Activated CD4-positive, alpha-beta T cell treated with anti-CD3 and anti-CD28 coated beads, Interleukin-2, amount 10 ng/mL, durations not matched to agents 24 days and 14 days (primary cell): ENCODE measurements at regions not wholly inside any gene's neighbourhood (a gene's known extent, or its start where the extent isn't known, plus 50 kb on each side); places are given as distances from the start of the nearest gene placed in this dataset.

ENCODE experiments used
- DNase-seq: peaks from one replicate; pipeline ENCODE4 v3.0.0; 2022
- H3K27ac Mint-ChIP-seq: one replicate; pipeline ENCODE4 v1.8.0; 2022; ENCODE audit warnings: mild to moderate bottlenecking, mixed read lengths
- H3K27me3 Mint-ChIP-seq: one replicate; pipeline ENCODE4 v1.8.0; 2022; ENCODE audit warnings: mixed read lengths
- H3K36me3 Mint-ChIP-seq: one replicate; pipeline ENCODE4 v1.8.0; 2022; ENCODE audit warnings: low read depth, mild to moderate bottlenecking, mixed read lengths
- H3K4me1 Mint-ChIP-seq: one replicate; pipeline ENCODE4 v1.8.0; 2021; ENCODE audit warnings: mixed read lengths
- H3K4me3 Mint-ChIP-seq: one replicate; pipeline ENCODE4 v1.8.0; 2022; ENCODE audit warnings: mild to moderate bottlenecking, moderate library complexity, mixed read lengths
- H3K9me3 Mint-ChIP-seq: one replicate; pipeline ENCODE4 v1.8.0; 2021; ENCODE audit warnings: mixed read lengths
- intact Hi-C: fragments of 100-400 bp; cut with micrococcal nuclease; formaldehyde crosslinking; loops from one replicate; pipeline ENCODE4 v1.15.1; 2023

DNA sequence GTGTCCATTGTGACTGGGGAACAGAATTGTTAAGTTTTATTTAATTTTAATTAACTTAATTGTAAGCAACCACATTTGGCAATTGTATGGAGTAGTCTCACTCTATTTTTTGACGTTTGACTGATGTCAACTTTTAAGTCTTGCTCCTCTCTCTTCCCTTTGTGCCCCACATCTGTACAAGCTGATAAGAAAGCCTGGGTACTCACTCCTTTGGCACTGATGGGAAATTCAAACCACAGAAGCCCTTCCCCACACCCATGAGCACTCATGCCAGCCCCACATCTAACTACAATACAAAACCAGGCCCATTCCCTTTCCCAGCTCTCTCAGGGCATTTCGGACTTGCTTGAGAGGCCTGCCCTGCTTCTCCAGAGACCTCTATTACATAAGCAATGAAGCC lies 451.5 kb upstream of the KIF2A start:
- DNase-seq, result no peak
- Mint-ChIP-seq H3K9me3 (no peaks in the 10 kb centered on the region), H3K27ac (no peak overlapping the region), H3K4me1 (no peaks in the 10 kb centered on the region), H3K36me3 (no peaks in the 10 kb centered on the region), H3K27me3 (no peaks in the 10 kb centered on the region), H3K4me3 (no peak overlapping the region)
- intact Hi-C loops, result no loop called here

- Mint-ChIP-seq H3K4me3 (no peak overlapping the region), H3K9me3 (no peaks in the 10 kb centered on the region), H3K36me3 (no peaks in the 10 kb centered on the region), H3K4me1 (no peaks in the 10 kb centered on the region), H3K27me3 (no peaks in the 10 kb centered on the region), H3K27ac (no peak overlapping the region)
- intact Hi-C loops, result no loop called here
- no peak for DNase-seq
Observed at GRCh38 chr5:61860978-61861377, 445.0 kb upstream of the KIF2A start.

DNA sequence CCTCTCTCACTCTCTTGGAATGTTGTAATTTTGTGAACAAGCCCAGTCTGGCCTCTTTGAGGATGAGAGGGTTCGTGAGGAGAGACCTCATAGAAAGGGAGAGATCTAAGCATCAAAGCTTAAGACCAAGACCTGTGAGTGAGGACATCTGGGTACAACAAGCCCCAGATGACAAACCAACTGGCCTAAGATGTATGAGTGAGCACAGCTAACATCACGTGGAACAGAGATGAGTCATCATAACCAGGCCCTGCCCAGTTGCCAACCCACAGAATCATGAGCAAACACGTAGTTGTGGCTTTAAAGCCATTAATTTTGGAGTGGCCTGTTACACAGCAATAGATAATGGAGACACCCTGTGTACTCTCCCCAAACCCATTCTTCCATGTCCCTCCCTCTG lies 439.1 kb upstream of the KIF2A start:
- H3K4me3 Mint-ChIP-seq, result no peak overlapping the region
- intact Hi-C loops, result loop anchor here (1.0 kb wide), 1 partner anchor 44 kb away; no protein-coding TSS in a partner anchor
- peak; percentile 48 for DNase-seq
- H3K36me3 Mint-ChIP-seq, result no peaks in the 10 kb centered on the region
- no peaks in the 10 kb centered on the region for H3K27me3 Mint-ChIP-seq
- no peaks in the 10 kb centered on the region for H3K4me1 Mint-ChIP-seq
- H3K9me3 Mint-ChIP-seq, result no peaks in the 10 kb centered on the region
- H3K27ac Mint-ChIP-seq, result no peak overlapping the region

DNA sequence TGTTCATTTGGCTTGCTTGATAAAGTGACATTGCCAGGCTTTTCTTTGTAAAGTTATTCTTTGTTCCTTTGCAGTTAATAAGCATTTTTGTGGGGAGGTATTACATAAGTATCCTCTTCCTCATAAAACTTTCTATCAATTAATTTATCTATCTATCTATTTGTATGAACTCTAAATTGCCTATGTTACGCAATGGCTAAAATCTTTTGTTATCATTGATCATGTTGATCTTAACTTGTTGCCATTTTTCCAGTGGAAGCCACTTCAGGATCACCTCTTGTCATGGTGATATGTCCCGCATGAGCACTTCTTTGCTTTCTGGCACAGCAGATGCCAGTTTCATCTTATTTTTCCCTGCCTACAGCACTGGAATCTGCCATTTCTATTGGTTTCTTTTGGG lies 436.7 kb upstream of the KIF2A start:
- DNase-seq, result no peak
- Mint-ChIP-seq H3K9me3 (peaks cover 4% of the 10 kb centered on the region), H3K36me3 (no peaks in the 10 kb centered on the region), H3K4me1 (no peaks in the 10 kb centered on the region), H3K27me3 (no peaks in the 10 kb centered on the region), H3K4me3 (no peak overlapping the region), H3K27ac (no peak overlapping the region)
- intact Hi-C loops, result no loop called here

- no peaks in the 10 kb centered on the region for H3K27me3 Mint-ChIP-seq
- no peaks in the 10 kb centered on the region for H3K4me1 Mint-ChIP-seq
- no peaks in the 10 kb centered on the region for H3K9me3 Mint-ChIP-seq
- no peak overlapping the region for H3K27ac Mint-ChIP-seq
- H3K36me3 Mint-ChIP-seq, result no peaks in the 10 kb centered on the region
- DNase-seq, result no peak
- intact Hi-C loops, result no loop called here
- no peak overlapping the region for H3K4me3 Mint-ChIP-seq
Observed at GRCh38 chr5:61878471-61878870, 427.5 kb upstream of the KIF2A start.

DNA sequence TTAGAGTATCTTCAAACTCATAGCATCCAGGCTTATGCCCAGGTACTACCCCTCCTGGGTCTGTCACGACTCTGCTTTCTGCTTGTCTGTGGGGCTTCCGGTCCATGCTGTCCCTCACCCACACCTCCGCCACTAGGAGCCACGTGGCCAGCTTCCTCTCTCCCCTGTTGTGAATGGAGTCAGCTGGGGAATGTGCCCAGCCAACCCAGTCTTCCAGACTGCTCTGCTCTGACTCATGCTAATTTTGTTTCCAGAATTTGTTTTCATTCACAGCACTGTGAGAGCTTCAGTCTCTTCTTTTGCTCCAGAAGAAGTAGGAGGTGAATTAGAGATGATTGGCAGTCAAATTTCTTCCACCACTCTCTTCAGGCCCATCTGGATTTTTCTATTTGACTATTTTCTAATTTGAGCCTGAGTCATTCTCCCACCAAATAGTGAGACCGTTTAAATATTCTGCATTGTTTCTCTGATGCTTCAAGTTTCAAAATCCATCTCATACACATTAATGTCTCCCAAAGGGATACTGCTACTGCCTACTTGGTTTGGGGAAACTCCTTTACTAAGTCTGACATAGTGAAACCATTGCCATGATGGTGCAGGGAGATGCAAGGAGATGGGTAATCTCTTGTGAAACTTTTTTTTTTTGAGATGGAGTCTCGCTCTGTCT lies 424.1 kb upstream of the KIF2A start:
- H3K27me3 Mint-ChIP-seq, result peaks cover 2% of the 10 kb centered on the region
- no peaks in the 10 kb centered on the region for H3K36me3 Mint-ChIP-seq
- no peaks in the 10 kb centered on the region for H3K9me3 Mint-ChIP-seq
- H3K27ac Mint-ChIP-seq, result no peak overlapping the region
- intact Hi-C loops, result no loop called here
- H3K4me1 Mint-ChIP-seq, result no peaks in the 10 kb centered on the region
- peak; percentile 35 for DNase-seq
- H3K4me3 Mint-ChIP-seq, result no peak overlapping the region

- Mint-ChIP-seq H3K9me3 (no peaks in the 10 kb centered on the region), H3K4me3 (no peak overlapping the region), H3K36me3 (no peaks in the 10 kb centered on the region), H3K27ac (no peak overlapping the region), H3K27me3 (peaks cover 2% of the 10 kb centered on the region), H3K4me1 (no peaks in the 10 kb centered on the region)
- peak; percentile 22 for DNase-seq
- intact Hi-C loops, result no loop called here
Observed at GRCh38 chr5:61882901-61883500, 423.0 kb upstream of the KIF2A start.

- H3K9me3 Mint-ChIP-seq, result no peaks in the 10 kb centered on the region
- no peak overlapping the region for H3K4me3 Mint-ChIP-seq
- no peak overlapping the region for H3K27ac Mint-ChIP-seq
- DNase-seq, result peak; percentile 20
- H3K36me3 Mint-ChIP-seq, result no peaks in the 10 kb centered on the region
- H3K4me1 Mint-ChIP-seq, result no peaks in the 10 kb centered on the region
- intact Hi-C loops, result no loop called here
- H3K27me3 Mint-ChIP-seq, result peaks cover 2% of the 10 kb centered on the region
Observed at GRCh38 chr5:61884252-61884855, 421.7 kb upstream of the KIF2A start.

- H3K27me3 Mint-ChIP-seq, result peaks cover 2% of the 10 kb centered on the region
- no peaks in the 10 kb centered on the region for H3K36me3 Mint-ChIP-seq
- H3K27ac Mint-ChIP-seq, result no peak overlapping the region
- H3K4me1 Mint-ChIP-seq, result no peaks in the 10 kb centered on the region
- no peak for DNase-seq
- peaks cover 6% of the 10 kb centered on the region for H3K9me3 Mint-ChIP-seq
- intact Hi-C loops, result no loop called here
- no peak overlapping the region for H3K4me3 Mint-ChIP-seq
Observed at GRCh38 chr5:61886214-61886613, 419.8 kb upstream of the KIF2A start.

GRCh38 chr5:61887271-61887670 lies 418.7 kb upstream of the KIF2A start:
- H3K4me1 Mint-ChIP-seq, result no peaks in the 10 kb centered on the region

DNA sequence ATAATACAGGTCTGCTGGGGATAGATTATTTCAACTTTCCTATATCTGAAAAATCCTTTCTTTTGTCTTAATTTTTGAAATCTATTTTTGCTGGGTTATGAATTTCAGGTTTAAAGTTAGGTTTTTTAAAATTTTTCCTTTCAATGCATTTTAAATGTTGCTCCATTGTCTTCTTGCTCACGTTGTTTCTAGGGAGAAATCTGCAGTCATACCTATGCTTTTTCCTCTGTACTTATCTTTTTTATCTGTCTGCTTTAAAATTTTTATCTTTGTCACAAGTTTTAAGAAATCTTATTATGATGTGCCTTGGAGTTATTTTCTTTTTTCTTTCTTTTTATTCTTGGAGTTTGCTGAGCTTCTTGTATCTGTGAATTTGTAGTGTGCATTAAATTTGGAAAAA lies 412.0 kb upstream of the KIF2A start:
- peaks cover 9% of the 10 kb centered on the region for H3K9me3 Mint-ChIP-seq
- no peaks in the 10 kb centered on the region for H3K27me3 Mint-ChIP-seq
- no peaks in the 10 kb centered on the region for H3K4me1 Mint-ChIP-seq
- no peak for DNase-seq
- no peaks in the 10 kb centered on the region for H3K36me3 Mint-ChIP-seq
- intact Hi-C loops, result no loop called here
- H3K27ac Mint-ChIP-seq, result no peak overlapping the region
- no peak overlapping the region for H3K4me3 Mint-ChIP-seq

More at GRCh38 chr5:61887271-61887670, 418.7 kb upstream of the KIF2A start:
- Mint-ChIP-seq H3K9me3 (peaks cover 6% of the 10 kb centered on the region), H3K27ac (no peak overlapping the region), H3K4me3 (no peak overlapping the region), H3K27me3 (peaks cover 2% of the 10 kb centered on the region), H3K36me3 (no peaks in the 10 kb centered on the region)
- intact Hi-C loops, result no loop called here
- peak; percentile 17 for DNase-seq

- Mint-ChIP-seq H3K4me1 (no peaks in the 10 kb centered on the region), H3K27me3 (no peaks in the 10 kb centered on the region), H3K36me3 (no peaks in the 10 kb centered on the region), H3K27ac (no peak overlapping the region), H3K9me3 (peaks cover 4% of the 10 kb centered on the region), H3K4me3 (no peak overlapping the region)
- intact Hi-C loops, result no loop called here
- DNase-seq, result peak; percentile 34
Observed at GRCh38 chr5:61896811-61897210, 409.2 kb upstream of the KIF2A start.

GRCh38 chr5:61897251-61897650 lies 408.8 kb upstream of the KIF2A start:
- Mint-ChIP-seq H3K27me3 (no peaks in the 10 kb centered on the region), H3K27ac (no peak overlapping the region), H3K36me3 (no peaks in the 10 kb centered on the region), H3K4me3 (no peak overlapping the region), H3K4me1 (no peaks in the 10 kb centered on the region), H3K9me3 (peaks cover 4% of the 10 kb centered on the region)
- no peak for DNase-seq
- intact Hi-C loops, result no loop called here

- H3K9me3 Mint-ChIP-seq, result no peaks in the 10 kb centered on the region
- intact Hi-C loops, result no loop called here
- H3K4me3 Mint-ChIP-seq, result no peak overlapping the region
- H3K27ac Mint-ChIP-seq, result no peak overlapping the region
- no peaks in the 10 kb centered on the region for H3K27me3 Mint-ChIP-seq
- no peaks in the 10 kb centered on the region for H3K4me1 Mint-ChIP-seq
- no peaks in the 10 kb centered on the region for H3K36me3 Mint-ChIP-seq
- DNase-seq, result peak; percentile 40
Observed at GRCh38 chr5:61901997-61902396, 404.0 kb upstream of the KIF2A start.
